ENCODE measurements at regions not wholly inside any gene's neighbourhood (a gene's known extent, or its start where the extent isn't known, plus 50 kb on each side); places are given as distances from the start of the nearest gene placed in this dataset.

GRCh38 chr2:16021611-16022363 is 81.4 kb downstream of the MYCN start:
- no peak for TF ChIP-seq CTCF (conservative IDR thresholded peaks at IDR 0.05; ENCODE audit: low read depth, low read length)
- no peak for TF ChIP-seq RAD21 (IDR thresholded peaks at IDR 0.05; ENCODE audit: low read length)
- no peak for TF ChIP-seq POLR2A (IDR thresholded peaks at IDR 0.05; ENCODE audit: low read depth, low read length)
- no peak for TF ChIP-seq USF2 (IDR thresholded peaks at IDR 0.05; ENCODE audit: low read depth, low read length)
- no peak for TF ChIP-seq SMC3 (IDR thresholded peaks at IDR 0.05; ENCODE audit: low read depth, low read length)
- TF ChIP-seq RFX5 (IDR thresholded peaks at IDR 0.05; ENCODE audit: low read depth, low read length) = no peak
- TF ChIP-seq FOS (IDR thresholded peaks at IDR 0.05; ENCODE audit: low read depth, low read length) = no peak

Measured in IMR-90 (cell line).